GM23248 (cell line): ENCODE measurements at regions not wholly inside any gene's neighbourhood (a gene's known extent, or its start where the extent isn't known, plus 50 kb on each side); places are given as distances from the start of the nearest gene placed in this dataset.

ENCODE experiments used
- EZH2 ChIP-seq: fragments of 200-600 bp; sonication (generic); IDR thresholded peaks from 2 replicates; pipeline ENCODE4 v1.6.1; 2018; ENCODE audit warnings: antibody characterized with exemption, mild to moderate bottlenecking; ENCODE audit not compliant: insufficient read depth, poor library complexity, severe bottlenecking
- EZH2phosphoT487 ChIP-seq: fragments of 200-600 bp; sonication (generic); IDR thresholded peaks from 2 replicates; pipeline ENCODE4 v1.6.1; 2018; ENCODE audit warnings: antibody characterized with exemption, moderate library complexity, mild to moderate bottlenecking, low read depth; ENCODE audit not compliant: insufficient read depth

DNA sequence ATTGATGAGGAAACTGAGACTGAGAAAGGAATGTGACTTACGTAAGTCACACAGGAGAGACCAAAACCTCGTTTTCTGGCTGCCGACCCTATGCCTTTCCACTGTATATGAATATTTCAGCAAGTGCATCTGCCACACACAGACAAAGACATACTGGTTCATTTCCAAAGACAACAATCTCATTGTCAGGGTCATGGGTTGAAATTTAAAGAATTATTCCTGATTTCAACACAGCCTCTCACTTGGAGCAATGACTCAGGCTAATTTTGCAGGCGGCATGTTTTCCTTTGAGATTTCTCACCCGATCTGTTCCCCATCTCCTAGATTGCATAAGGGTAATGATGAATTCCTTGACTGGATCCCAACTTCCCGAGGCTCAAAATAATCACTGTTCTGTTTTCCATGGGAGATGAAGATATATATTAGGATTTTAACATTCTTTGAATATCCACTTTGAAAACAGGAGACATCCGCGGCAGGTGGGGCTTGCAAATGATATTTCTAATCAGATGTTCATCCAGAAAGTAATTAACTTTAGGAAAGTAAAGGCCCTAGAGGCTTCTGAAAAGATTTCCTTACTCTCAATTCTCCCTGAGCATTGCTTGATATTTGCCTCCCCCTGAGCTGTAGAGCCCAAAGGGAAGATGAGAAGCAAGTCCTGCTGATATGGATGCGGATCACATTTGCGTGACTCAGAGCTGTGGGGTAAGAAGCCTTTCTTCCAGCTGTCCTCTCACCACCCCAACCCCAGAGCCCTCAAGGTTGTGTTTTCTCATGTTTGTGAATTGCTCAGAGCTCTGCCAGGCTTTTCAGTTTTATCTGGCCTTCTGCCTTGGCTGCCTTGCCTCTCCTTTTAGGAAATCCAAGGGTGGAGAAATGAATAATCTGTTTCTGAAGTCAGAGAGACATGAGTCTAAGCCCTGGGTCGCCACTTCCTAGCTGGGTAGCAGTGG lies 361.1 kb upstream of the BOD1L1 start:
- TF ChIP-seq EZH2phosphoT487, result no peak
- no peak for TF ChIP-seq EZH2
